ENCODE measurements at regions not wholly inside any gene's neighbourhood (a gene's known extent, or its start where the extent isn't known, plus 50 kb on each side); places are given as distances from the start of the nearest gene placed in this dataset.
"Not testable (repeated sequence)": the region's sequence is repeated elsewhere in the genome, so short reads cannot be mapped to it uniquely, and the experiment has no call there.

GRCh38 chr2:39871291-39871761 is 92.3 kb upstream of the THUMPD2 start:
- DNase-seq: peak; percentile 75

- no peak for DNase-seq
These were observed 91.8 kb upstream of the THUMPD2 start for GRCh38 chr2:39870871-39871270.

GRCh38 chr2:39867268-39867667 is 88.2 kb upstream of the THUMPD2 start:
- no peak for DNase-seq

GRCh38 chr2:39865751-39866150 is 86.7 kb upstream of the THUMPD2 start:
- no peak for DNase-seq

- DNase-seq: not testable (repeated sequence)
These were observed 84.6 kb upstream of the THUMPD2 start for GRCh38 chr2:39863672-39864071.

- no peak for DNase-seq
These were observed 81.5 kb upstream of the THUMPD2 start for GRCh38 chr2:39860538-39860937.

GRCh38 chr2:39858677-39859076 is 79.6 kb upstream of the THUMPD2 start:
- no peak for DNase-seq

- no peak for DNase-seq
These were observed 76.8 kb upstream of the THUMPD2 start for GRCh38 chr2:39855856-39856255.

- DNase-seq: no peak
These were observed 75.7 kb upstream of the THUMPD2 start for GRCh38 chr2:39854771-39855170.

- no peak for DNase-seq
These were observed 73.8 kb upstream of the THUMPD2 start for GRCh38 chr2:39852831-39853230.

- DNase-seq: no peak
These were observed 72.6 kb upstream of the THUMPD2 start for GRCh38 chr2:39851651-39852110.

GRCh38 chr2:39851251-39851650 is 72.2 kb upstream of the THUMPD2 start:
- no peak for DNase-seq

GRCh38 chr2:39849982-39850526 is 71.0 kb upstream of the THUMPD2 start:
- DNase-seq: no peak

GRCh38 chr2:39849064-39849463 is 70.0 kb upstream of the THUMPD2 start:
- no peak for DNase-seq

- DNase-seq: no peak
These were observed 66.5 kb upstream of the THUMPD2 start for GRCh38 chr2:39845460-39846146.

- no peak for DNase-seq
These were observed 60.3 kb upstream of the THUMPD2 start for GRCh38 chr2:39839261-39839848.

- no peak for DNase-seq
These were observed 59.5 kb upstream of the THUMPD2 start for GRCh38 chr2:39838589-39838988.

- DNase-seq: no peak
These were observed 58.9 kb upstream of the THUMPD2 start for GRCh38 chr2:39837856-39838453.

GRCh38 chr2:39836638-39837037 is 57.6 kb upstream of the THUMPD2 start:
- DNase-seq: no peak

GRCh38 chr2:39834426-39834825 is 55.4 kb upstream of the THUMPD2 start:
- no peak for DNase-seq

- not testable (repeated sequence) for DNase-seq
These were observed 51.6 kb upstream of the THUMPD2 start for GRCh38 chr2:39830610-39831009.
